Stimulated activated naive B cell treated with anti-CD40 and anti-IgM and Interleukin-4, amounts not matched to agents 10 μg/mL and 1 μg/mL and 100 μg/mL, for 72 hours (primary cell): ENCODE measurements at regions not wholly inside any gene's neighbourhood (a gene's known extent, or its start where the extent isn't known, plus 50 kb on each side); places are given as distances from the start of the nearest gene placed in this dataset.
"Not testable (repeated sequence)": the region's sequence is repeated elsewhere in the genome, so short reads cannot be mapped to it uniquely, and the experiment has no call there.

ENCODE experiments used
- ATAC-seq, 2 donors: fragments of 150-1000 bp; cut with Tn5 transposase; replicated peaks; 2 replicates each; pipeline ENCODE4 v1.10.0; 2021; ENCODE audit warnings: moderate library complexity in 1 of 2
- DNase-seq: peaks from one replicate; pipeline ENCODE4 v3.0.0; 2021
- H3K27ac Mint-ChIP-seq: one replicate; pipeline ENCODE4 v1.8.0; 2022; ENCODE audit warnings: mild to moderate bottlenecking, mixed read lengths
- H3K27me3 Mint-ChIP-seq, 2 donors: one replicate each; pipeline ENCODE4 v1.8.0; 2022; ENCODE audit warnings: mixed read lengths in 2 of 2
- H3K36me3 Mint-ChIP-seq, 2 donors: one replicate each; pipeline ENCODE4 v1.8.0; 2022; ENCODE audit warnings: mixed read lengths in 2 of 2, mild to moderate bottlenecking in 1 of 2
- H3K4me1 Mint-ChIP-seq, 2 donors: one replicate each; pipeline ENCODE4 v1.8.0; 2022; ENCODE audit warnings: mixed read lengths in 2 of 2, mild to moderate bottlenecking in 1 of 2
- H3K4me3 Mint-ChIP-seq, 2 donors: one replicate each; pipeline ENCODE4 v1.8.0; 2022; ENCODE audit warnings: mild to moderate bottlenecking in 2 of 2, mixed read lengths in 2 of 2, moderate library complexity in 1 of 2
- H3K9me3 Mint-ChIP-seq, 2 donors: one replicate each; pipeline ENCODE4 v1.8.0; 2022; ENCODE audit warnings: mixed read lengths in 2 of 2, mild to moderate bottlenecking in 1 of 2

GRCh38 chr3:162597226-162597625 is 1100.6 kb downstream of the OTOL1 start:
- H3K4me1 Mint-ChIP-seq: no peaks in the 10 kb centered on the region
- ATAC-seq: no peak
- no peak for DNase-seq
- H3K9me3 Mint-ChIP-seq: peaks cover 0 to 2% of the 10 kb centered on the region in 2 donors
- no peaks in the 10 kb centered on the region for H3K27me3 Mint-ChIP-seq
- no peaks in the 10 kb centered on the region for H3K36me3 Mint-ChIP-seq
- no peak overlapping the region for H3K27ac Mint-ChIP-seq
- no peak overlapping the region for H3K4me3 Mint-ChIP-seq

DNA sequence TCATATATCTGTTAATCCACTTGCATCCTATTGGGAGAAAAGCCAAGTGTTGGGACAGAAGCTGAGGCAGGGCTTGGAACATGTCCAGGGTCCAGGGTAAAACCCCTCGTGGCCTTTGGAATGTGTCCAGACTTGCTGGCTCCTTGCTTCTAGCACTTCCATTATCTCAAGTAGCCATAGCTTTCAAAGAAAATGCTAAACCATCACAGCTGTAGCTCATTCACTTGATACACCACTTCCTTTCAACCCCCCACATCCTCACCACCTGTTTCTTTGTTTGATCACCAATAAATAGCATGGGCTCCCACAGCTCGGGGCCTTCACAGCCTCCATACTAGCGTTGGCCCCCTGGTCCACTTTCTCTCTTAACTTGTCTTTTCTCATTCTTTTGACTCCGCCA is 1101.9 kb downstream of the OTOL1 start:
- ATAC-seq, H3K9me3 Mint-ChIP-seq, H3K27ac Mint-ChIP-seq, H3K4me1 Mint-ChIP-seq, H3K36me3 Mint-ChIP-seq, DNase-seq, H3K27me3 Mint-ChIP-seq, H3K4me3 Mint-ChIP-seq: not testable (repeated sequence)

GRCh38 chr3:162599742-162600141 is 1103.1 kb downstream of the OTOL1 start:
- H3K4me1 Mint-ChIP-seq, H3K27ac Mint-ChIP-seq, H3K4me3 Mint-ChIP-seq, DNase-seq, H3K9me3 Mint-ChIP-seq, ATAC-seq, H3K27me3 Mint-ChIP-seq, H3K36me3 Mint-ChIP-seq: not testable (repeated sequence)

GRCh38 chr3:162601101-162601670 is 1104.6 kb downstream of the OTOL1 start:
- H3K4me1 Mint-ChIP-seq: no peaks in the 10 kb centered on the region

GRCh38 chr3:162602619-162603018 is 1106.0 kb downstream of the OTOL1 start:
- H3K27me3 Mint-ChIP-seq: no peaks in the 10 kb centered on the region
- no peak overlapping the region for H3K4me3 Mint-ChIP-seq
- H3K9me3 Mint-ChIP-seq: peaks cover 4 to 9% of the 10 kb centered on the region in 2 donors
- no peak for DNase-seq
- no peak for ATAC-seq
- H3K36me3 Mint-ChIP-seq: no peaks in the 10 kb centered on the region
- H3K27ac Mint-ChIP-seq: no peak overlapping the region
- no peaks in the 10 kb centered on the region for H3K4me1 Mint-ChIP-seq

More at GRCh38 chr3:162601101-162601670, 1104.6 kb downstream of the OTOL1 start:
- Mint-ChIP-seq H3K36me3 (no peaks in the 10 kb centered on the region), H3K9me3 (peaks cover 4 to 9% of the 10 kb centered on the region in 2 donors), H3K4me3 (no peak overlapping the region), H3K27ac (no peak overlapping the region), H3K27me3 (no peaks in the 10 kb centered on the region)
- DNase-seq: no peak
- no peak for ATAC-seq

DNA sequence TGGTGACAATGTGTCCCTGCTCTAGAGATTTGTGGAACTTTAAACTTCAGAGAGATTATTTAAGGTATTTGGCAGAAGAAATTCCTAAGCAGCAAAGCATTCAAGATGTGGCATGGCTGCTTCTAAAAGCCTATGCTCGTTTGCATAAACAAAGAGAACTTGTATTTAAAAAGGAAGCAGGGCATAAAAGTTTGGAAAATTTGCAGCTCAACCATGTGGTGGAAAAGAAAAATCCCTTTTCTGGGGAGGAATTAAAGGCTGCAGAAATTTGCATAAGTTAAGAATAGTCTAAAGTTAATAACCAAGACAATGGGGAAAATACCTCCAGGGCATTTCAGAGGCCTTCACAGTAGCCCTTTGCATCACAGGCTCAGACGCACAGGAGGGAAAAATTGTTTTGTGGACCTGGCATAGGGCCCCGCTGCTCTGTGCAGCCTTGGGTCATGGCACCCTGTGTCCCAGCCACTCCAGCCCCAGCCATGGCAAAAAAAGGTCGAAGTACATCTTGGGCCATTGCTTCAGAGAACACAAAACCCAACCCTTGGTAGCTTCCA is 1109.1 kb downstream of the OTOL1 start:
- ATAC-seq (peak in 1 of 2 donors; percentile 33), DNase-seq (no peak)
- Mint-ChIP-seq H3K9me3 (peaks cover 4 to 7% of the 10 kb centered on the region in 2 donors), H3K36me3 (no peaks in the 10 kb centered on the region), H3K4me1 (no peaks in the 10 kb centered on the region), H3K4me3 (no peak overlapping the region), H3K27ac (no peak overlapping the region), H3K27me3 (no peaks in the 10 kb centered on the region)

- no peak for ATAC-seq
- no peak overlapping the region for H3K4me3 Mint-ChIP-seq
- no peaks in the 10 kb centered on the region for H3K36me3 Mint-ChIP-seq
- H3K27me3 Mint-ChIP-seq: no peaks in the 10 kb centered on the region
- no peaks in the 10 kb centered on the region for H3K4me1 Mint-ChIP-seq
- DNase-seq: no peak
- no peak overlapping the region for H3K27ac Mint-ChIP-seq
- H3K9me3 Mint-ChIP-seq: peaks cover 0 to 2% of the 10 kb centered on the region in 2 donors
Observed at GRCh38 chr3:162610261-162610660, 1113.7 kb downstream of the OTOL1 start.

DNA sequence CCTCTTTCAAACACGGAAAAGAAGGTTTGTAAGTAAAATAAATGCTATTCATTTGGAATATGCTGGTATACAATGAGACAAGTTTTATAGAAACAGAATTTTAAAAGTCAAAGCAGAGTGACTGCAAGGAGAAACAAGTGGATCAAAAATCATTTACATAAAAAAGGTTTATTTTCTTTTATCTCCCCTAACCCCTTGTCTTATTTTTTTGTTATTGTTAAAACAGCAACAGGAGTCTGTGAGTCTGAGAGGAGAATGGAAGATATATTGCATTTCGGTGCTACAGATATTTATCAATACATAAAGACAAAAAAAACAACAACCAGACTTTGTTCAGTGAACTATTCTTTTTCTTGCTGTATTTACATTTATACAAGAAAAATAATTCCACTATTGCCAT is 1116.4 kb downstream of the OTOL1 start:
- ATAC-seq: no peak
- H3K36me3 Mint-ChIP-seq: no peaks in the 10 kb centered on the region
- H3K9me3 Mint-ChIP-seq: peaks cover 0 to 2% of the 10 kb centered on the region in 2 donors
- H3K4me1 Mint-ChIP-seq: no peaks in the 10 kb centered on the region
- no peaks in the 10 kb centered on the region for H3K27me3 Mint-ChIP-seq
- no peak overlapping the region for H3K4me3 Mint-ChIP-seq
- DNase-seq: no peak
- H3K27ac Mint-ChIP-seq: no peak overlapping the region

DNA sequence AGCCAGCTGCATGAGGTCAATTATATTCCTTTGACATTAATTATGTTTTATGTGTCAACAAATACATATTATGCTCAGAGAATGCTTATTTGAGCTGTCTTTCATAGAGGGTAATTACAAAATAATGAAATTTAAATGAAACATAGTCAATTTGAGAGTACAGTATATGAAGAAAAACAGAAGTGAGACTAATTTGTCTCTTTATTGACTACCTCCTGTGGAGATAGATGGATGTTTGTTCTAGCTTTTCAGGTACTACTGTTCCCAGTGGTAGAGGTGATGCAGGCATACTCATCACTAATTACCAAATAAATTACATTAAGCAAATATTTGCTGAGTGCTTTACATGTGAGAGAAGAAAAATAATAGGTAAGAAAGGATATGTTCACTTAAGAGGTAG is 1129.6 kb downstream of the OTOL1 start:
- DNase-seq: no peak
- ATAC-seq: no peak
- Mint-ChIP-seq H3K4me3 (no peak overlapping the region), H3K27me3 (no peaks in the 10 kb centered on the region), H3K36me3 (peaks cover 0 to 1% of the 10 kb centered on the region in 2 donors), H3K4me1 (no peaks in the 10 kb centered on the region), H3K9me3 (peaks cover 6 to 11% of the 10 kb centered on the region in 2 donors), H3K27ac (no peak overlapping the region)

- H3K27me3 Mint-ChIP-seq: no peaks in the 10 kb centered on the region
- H3K4me3 Mint-ChIP-seq: no peak overlapping the region
- H3K36me3 Mint-ChIP-seq: no peaks in the 10 kb centered on the region
- DNase-seq (no peak), ATAC-seq (no peak)
- no peaks in the 10 kb centered on the region for H3K4me1 Mint-ChIP-seq
- peaks cover 0 to 3% of the 10 kb centered on the region in 2 donors for H3K9me3 Mint-ChIP-seq
- no peak overlapping the region for H3K27ac Mint-ChIP-seq
Observed at GRCh38 chr3:162628531-162628930, 1131.9 kb downstream of the OTOL1 start.

DNA sequence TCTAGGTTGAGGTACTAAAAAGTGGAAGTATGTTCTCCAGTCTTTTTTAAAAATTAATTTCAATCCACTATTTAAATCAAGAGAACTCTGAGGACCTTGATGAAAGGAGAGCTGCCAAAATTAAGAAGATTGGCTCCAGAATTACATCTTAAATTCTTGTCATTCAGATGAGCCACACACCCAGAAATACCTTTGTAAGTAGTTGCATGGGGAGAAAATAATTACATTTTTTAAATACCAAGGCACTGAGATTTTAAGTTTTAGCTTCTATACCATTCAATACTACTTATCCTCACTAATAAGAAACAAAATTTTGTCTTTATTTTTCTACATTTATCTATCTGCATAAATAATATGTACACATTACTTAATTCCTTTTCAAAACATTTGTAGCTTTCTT is 1132.8 kb downstream of the OTOL1 start:
- Mint-ChIP-seq H3K27ac (no peak overlapping the region), H3K4me1 (no peaks in the 10 kb centered on the region), H3K27me3 (no peaks in the 10 kb centered on the region), H3K9me3 (no peaks in the 10 kb centered on the region), H3K36me3 (no peaks in the 10 kb centered on the region), H3K4me3 (no peak overlapping the region)
- no peak for ATAC-seq
- DNase-seq: no peak

- Mint-ChIP-seq H3K27me3 (no peaks in the 10 kb centered on the region), H3K9me3 (no peaks in the 10 kb centered on the region), H3K27ac (no peak overlapping the region), H3K4me3 (no peak overlapping the region), H3K36me3 (no peaks in the 10 kb centered on the region), H3K4me1 (no peaks in the 10 kb centered on the region)
- DNase-seq (no peak), ATAC-seq (no peak)
Observed at GRCh38 chr3:162632672-162633071, 1136.1 kb downstream of the OTOL1 start.

GRCh38 chr3:162640208-162640607 is 1143.6 kb downstream of the OTOL1 start:
- not testable (repeated sequence) for H3K27ac Mint-ChIP-seq, DNase-seq, H3K4me3 Mint-ChIP-seq, H3K27me3 Mint-ChIP-seq, H3K4me1 Mint-ChIP-seq, H3K9me3 Mint-ChIP-seq, ATAC-seq, H3K36me3 Mint-ChIP-seq

DNA sequence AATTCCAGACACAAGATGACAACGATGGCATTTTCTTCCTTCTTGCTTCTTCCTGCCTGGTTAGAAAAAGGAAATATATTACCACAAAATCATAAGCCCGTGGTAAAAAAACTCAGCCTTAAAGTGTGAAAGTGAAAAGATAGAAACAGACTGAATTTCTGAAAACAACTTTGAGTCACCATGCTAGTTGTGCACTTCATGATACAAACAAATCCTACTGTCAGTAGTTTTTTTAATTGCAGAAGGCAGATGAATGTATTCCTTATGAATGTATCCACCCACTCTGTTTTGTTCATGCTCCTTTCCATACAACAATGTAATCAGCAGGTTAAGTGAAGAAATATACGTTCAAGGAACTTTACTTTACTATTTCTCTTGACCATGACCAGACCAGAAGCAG is 1144.7 kb downstream of the OTOL1 start:
- no peak for ATAC-seq
- no peak for DNase-seq
- no peak overlapping the region for H3K27ac Mint-ChIP-seq
- H3K36me3 Mint-ChIP-seq: no peaks in the 10 kb centered on the region
- no peaks in the 10 kb centered on the region for H3K9me3 Mint-ChIP-seq
- H3K4me3 Mint-ChIP-seq: no peak overlapping the region
- no peaks in the 10 kb centered on the region for H3K4me1 Mint-ChIP-seq
- no peaks in the 10 kb centered on the region for H3K27me3 Mint-ChIP-seq

GRCh38 chr3:162641907-162642306 is 1145.3 kb downstream of the OTOL1 start:
- Mint-ChIP-seq H3K4me1 (no peaks in the 10 kb centered on the region), H3K27me3 (no peaks in the 10 kb centered on the region)

More at GRCh38 chr3:162641907-162642306, 1145.3 kb downstream of the OTOL1 start:
- DNase-seq (no peak), ATAC-seq (no peak)
- Mint-ChIP-seq H3K4me3 (no peak overlapping the region), H3K27ac (no peak overlapping the region), H3K9me3 (peaks cover 2 to 5% of the 10 kb centered on the region in 2 donors), H3K36me3 (no peaks in the 10 kb centered on the region)
